ENCODE measurements at regions not wholly inside any gene's neighbourhood (a gene's known extent, or its start where the extent isn't known, plus 50 kb on each side); places are given as distances from the start of the nearest gene placed in this dataset.

DNA sequence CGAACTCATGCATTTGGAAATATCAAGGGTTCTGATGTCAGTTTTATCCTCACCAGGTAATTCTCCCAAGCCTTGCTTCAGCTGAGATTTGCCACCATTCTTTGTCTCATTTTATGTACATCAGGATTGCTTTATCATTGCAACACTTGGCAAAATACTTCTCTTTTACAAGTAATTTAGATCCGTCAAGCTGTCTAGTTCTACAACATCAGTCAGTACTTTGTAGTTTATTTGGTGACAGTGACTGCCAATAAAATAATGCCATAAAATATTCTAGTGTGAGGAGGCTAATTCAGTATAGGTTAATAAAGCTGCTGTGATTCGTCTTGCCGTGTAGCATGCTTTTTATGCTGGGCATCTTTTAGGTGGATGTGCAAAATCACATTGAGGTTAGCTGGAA lies 565.3 kb upstream of the SGO1 start:
- Mint-ChIP-seq H3K27ac (no peak overlapping the region), H3K9me3 (no peaks in the 10 kb centered on the region), H3K27me3 (no peaks in the 10 kb centered on the region), H3K4me1 (ENCODE audit: unreplicated experiment) (no peaks in the 10 kb centered on the region), H3K4me3 (no peak overlapping the region), H3K36me3 (no peaks in the 10 kb centered on the region)
- no peak for DNase-seq (ENCODE audit: extremely low spot score, unreplicated experiment)
- TF ChIP-seq, protein P1, sequence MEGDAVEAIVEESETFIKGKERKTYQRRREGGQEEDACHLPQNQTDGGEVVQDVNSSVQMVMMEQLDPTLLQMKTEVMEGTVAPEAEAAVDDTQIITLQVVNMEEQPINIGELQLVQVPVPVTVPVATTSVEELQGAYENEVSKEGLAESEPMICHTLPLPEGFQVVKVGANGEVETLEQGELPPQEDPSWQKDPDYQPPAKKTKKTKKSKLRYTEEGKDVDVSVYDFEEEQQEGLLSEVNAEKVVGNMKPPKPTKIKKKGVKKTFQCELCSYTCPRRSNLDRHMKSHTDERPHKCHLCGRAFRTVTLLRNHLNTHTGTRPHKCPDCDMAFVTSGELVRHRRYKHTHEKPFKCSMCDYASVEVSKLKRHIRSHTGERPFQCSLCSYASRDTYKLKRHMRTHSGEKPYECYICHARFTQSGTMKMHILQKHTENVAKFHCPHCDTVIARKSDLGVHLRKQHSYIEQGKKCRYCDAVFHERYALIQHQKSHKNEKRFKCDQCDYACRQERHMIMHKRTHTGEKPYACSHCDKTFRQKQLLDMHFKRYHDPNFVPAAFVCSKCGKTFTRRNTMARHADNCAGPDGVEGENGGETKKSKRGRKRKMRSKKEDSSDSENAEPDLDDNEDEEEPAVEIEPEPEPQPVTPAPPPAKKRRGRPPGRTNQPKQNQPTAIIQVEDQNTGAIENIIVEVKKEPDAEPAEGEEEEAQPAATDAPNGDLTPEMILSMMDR (conservative IDR thresholded peaks at IDR 0.05) = no peak

DNA sequence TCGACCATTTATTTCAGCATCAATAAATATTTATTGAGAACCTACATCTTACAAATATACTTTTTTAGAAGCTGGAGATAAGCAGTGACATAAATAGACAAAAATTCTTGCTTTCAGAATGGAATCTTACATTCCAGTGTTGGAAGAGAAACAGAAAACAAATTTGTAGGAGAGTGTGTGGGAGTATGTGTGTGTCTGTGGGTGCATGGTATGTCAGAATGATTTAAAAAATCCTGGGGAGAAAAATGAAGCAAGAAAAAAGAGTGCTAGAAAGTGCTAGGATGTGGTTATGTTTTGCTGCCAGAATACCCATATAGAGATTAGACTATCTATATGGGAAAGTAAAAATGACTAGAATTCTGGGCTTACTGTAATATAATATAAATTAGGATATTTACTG lies 561.7 kb upstream of the SGO1 start:
- TF ChIP-seq, protein P1 (conservative IDR thresholded peaks at IDR 0.05) = no peak
- no peaks in the 10 kb centered on the region for H3K36me3 Mint-ChIP-seq
- H3K27me3 Mint-ChIP-seq = no peaks in the 10 kb centered on the region
- H3K9me3 Mint-ChIP-seq = no peaks in the 10 kb centered on the region
- H3K4me3 Mint-ChIP-seq = no peak overlapping the region
- DNase-seq (ENCODE audit: extremely low spot score, unreplicated experiment) = no peak
- peaks cover 11% of the 10 kb centered on the region for H3K4me1 Mint-ChIP-seq (ENCODE audit: unreplicated experiment)
- no peak overlapping the region for H3K27ac Mint-ChIP-seq

GRCh38 chr3:20743553-20744321 lies 557.7 kb upstream of the SGO1 start:
- H3K4me3 Mint-ChIP-seq = no peak overlapping the region
- TF ChIP-seq, protein P1 (conservative IDR thresholded peaks at IDR 0.05) = no peak
- H3K4me1 Mint-ChIP-seq (ENCODE audit: unreplicated experiment) = peaks cover 22% of the 10 kb centered on the region
- no peaks in the 10 kb centered on the region for H3K9me3 Mint-ChIP-seq
- H3K27ac Mint-ChIP-seq = no peak overlapping the region
- no peaks in the 10 kb centered on the region for H3K36me3 Mint-ChIP-seq
- DNase-seq (ENCODE audit: extremely low spot score, unreplicated experiment) = no peak
- H3K27me3 Mint-ChIP-seq = no peaks in the 10 kb centered on the region

DNA sequence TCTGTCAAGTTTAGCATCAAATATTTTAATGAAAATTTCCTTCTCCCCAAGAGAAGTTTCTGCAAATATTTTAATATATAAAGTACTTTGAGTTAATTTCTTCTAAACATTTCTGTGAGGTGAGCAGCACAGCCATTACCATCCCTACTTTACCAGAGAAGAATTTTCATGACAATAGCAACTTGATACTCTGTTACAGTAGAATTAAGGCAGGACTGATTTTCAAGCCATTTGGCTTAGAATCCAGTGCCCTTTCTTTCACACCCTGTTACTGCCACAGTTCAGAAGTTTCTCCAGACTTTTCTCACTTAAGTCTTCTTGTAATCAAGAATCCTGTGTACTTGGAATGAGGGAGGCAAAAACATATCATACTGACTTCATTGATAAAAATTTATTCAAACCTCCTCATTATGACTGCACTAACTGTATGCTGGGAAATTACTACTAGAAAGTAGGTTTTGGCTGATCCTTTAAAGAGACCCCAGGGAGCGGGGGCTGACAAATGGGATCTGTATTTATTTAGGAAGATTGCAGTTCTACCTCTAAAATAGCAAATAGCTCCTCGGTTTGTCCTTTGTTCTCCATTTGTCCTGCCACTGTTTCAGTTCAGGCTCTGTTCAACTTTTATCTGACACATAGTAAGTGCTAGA lies 557.0 kb upstream of the SGO1 start:
- no peaks in the 10 kb centered on the region for H3K9me3 Mint-ChIP-seq
- H3K4me1 Mint-ChIP-seq (ENCODE audit: unreplicated experiment) = peaks cover 22% of the 10 kb centered on the region
- TF ChIP-seq, protein P1 (conservative IDR thresholded peaks at IDR 0.05) = no peak
- no peak for DNase-seq (ENCODE audit: extremely low spot score, unreplicated experiment)
- H3K4me3 Mint-ChIP-seq = no peak overlapping the region
- H3K36me3 Mint-ChIP-seq = no peaks in the 10 kb centered on the region
- H3K27ac Mint-ChIP-seq = no peak overlapping the region
- no peaks in the 10 kb centered on the region for H3K27me3 Mint-ChIP-seq

GRCh38 chr3:20741381-20741780 lies 555.4 kb upstream of the SGO1 start:
- Mint-ChIP-seq H3K27me3 (no peaks in the 10 kb centered on the region), H3K4me3 (no peak overlapping the region), H3K36me3 (no peaks in the 10 kb centered on the region), H3K27ac (no peak overlapping the region), H3K4me1 (ENCODE audit: unreplicated experiment) (peaks cover 22% of the 10 kb centered on the region), H3K9me3 (no peaks in the 10 kb centered on the region)
- TF ChIP-seq, protein P1 (conservative IDR thresholded peaks at IDR 0.05) = no peak
- no peak for DNase-seq (ENCODE audit: extremely low spot score, unreplicated experiment)
